Right ventricle myocardium superior (tissue), 1 donor: ENCODE measurements at regions not wholly inside any gene's neighbourhood (a gene's known extent, or its start where the extent isn't known, plus 50 kb on each side); places are given as distances from the start of the nearest gene placed in this dataset.
A peak's percentile ranks its signal among the peaks of the same experiment; 100 is the strongest.

Experiments
- ATAC-seq: fragments of 200-7000 bp; cut with Tn5 transposase; one replicate; pipeline ENCODE4 v1.9.1; 2020; ENCODE audit warnings: mild to moderate bottlenecking; ENCODE audit not compliant: poor library complexity
- DNase-seq: peaks from one replicate; pipeline ENCODE4 v3.0.0-alpha.2; 2020
- intact Hi-C: fragments of 100-400 bp; cut with DNase I; formaldehyde crosslinking; loops from one replicate; pipeline ENCODE4 v1.11.2; 2022
- donor health status: DM: no; HTN: yes; CAD: no; lungs with severe emphysema.

DNA sequence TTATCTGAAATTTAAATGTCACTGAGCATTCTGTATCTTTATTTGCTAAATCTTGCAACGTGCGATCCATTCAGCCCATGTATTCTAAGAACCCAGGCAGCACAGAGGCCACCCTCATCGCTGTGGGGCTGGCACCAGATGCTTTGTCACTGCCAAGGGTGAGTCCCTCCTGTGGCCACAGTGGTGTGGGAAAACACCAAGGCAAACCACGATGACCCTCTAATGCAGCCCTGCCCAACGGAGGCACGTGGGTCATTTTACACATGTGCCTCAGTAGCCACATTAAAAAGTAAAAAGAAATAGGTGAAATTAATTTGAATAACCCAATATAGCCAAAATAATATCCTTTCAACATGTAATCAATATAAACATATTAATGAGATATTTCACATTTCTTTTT, 221.7 kb downstream of the UNC5CL start:
- intact Hi-C loops = no loop called here
- DNase-seq (no peak), ATAC-seq (no peak)

DNA sequence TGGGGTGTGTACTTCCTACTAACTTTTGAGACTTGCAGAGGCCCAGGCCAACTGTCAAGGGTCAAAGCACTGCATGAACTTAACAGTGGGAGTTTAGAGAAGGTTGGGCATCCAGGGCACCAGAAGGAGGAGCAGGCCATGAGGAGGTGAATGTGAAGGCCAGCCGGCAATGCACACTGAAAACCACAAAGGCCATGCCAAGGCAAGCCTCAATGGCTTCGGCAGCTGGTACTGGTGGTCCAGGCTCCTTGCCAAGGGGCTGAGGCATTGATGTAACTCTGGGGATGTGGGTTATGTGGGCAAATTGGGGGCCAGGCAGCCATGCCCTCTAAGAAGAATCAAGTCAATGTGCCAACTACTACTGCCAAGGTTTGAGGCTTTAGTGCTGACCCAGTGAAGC, 222.4 kb downstream of the UNC5CL start:
- no peak for DNase-seq
- no peak for ATAC-seq
- intact Hi-C loops = no loop called here

DNA sequence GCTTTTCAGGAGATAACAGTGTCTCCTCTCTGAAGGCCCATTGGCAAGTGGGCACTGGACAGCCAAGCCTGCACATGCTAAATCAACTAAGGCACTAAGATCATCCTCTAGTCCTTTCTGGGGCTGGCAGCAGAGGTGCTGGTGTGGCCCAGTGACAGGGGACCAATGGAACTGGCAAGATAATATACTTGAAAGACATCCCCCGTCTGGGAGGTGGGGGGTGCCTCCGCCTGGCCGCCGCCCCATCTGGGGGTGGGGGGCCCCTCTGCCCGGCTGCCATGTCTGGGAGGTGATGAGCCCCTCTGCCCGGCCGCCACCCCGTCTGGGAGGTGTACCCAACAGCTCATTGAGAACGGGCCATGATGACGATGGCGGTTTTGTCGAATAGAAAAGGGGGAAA, 223.3 kb downstream of the UNC5CL start:
- intact Hi-C loops = no loop called here
- no peak for ATAC-seq
- DNase-seq = no peak

DNA sequence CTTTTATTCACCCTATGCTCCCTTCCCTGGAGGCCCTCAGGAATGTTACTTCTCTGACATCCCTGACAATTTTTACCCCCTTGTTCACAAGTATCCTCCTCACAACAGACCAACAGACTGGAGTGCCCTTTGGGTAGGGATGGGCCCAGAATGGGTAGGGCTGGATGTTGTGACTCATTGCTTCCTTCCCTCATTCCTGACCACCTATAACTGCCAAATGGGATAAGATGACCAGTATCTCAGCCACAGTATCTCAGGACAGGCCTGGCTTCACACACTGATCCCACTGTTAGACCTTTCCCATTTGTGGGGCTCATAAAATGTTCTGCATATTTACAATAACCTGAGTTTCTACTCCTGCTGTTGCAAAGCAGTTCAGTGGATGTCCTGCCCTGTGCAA, 223.0 kb upstream of the LRFN2 start:
- ATAC-seq (no peak), DNase-seq (no peak)
- intact Hi-C loops = no loop called here

DNA sequence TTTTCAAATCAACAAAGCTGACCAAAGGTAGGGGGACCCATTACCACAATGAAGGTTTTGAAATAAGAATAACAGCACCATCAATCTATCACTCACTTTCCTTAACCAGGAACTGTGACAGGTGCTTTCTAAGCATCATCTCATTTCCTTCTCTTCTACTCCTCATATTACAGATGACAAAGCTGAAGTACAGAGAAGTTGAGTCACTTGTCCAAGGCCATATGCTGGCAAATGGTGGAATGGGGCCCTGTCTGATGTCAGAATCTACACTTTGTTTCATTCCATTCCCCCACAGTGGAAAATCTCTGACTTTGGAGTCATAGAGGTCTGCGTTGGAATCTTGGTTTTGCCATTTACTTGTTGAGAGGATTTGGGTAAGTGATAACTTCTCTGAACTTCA, 222.5 kb upstream of the LRFN2 start:
- ATAC-seq (no peak), DNase-seq (no peak)
- intact Hi-C loops = no loop called here

DNA sequence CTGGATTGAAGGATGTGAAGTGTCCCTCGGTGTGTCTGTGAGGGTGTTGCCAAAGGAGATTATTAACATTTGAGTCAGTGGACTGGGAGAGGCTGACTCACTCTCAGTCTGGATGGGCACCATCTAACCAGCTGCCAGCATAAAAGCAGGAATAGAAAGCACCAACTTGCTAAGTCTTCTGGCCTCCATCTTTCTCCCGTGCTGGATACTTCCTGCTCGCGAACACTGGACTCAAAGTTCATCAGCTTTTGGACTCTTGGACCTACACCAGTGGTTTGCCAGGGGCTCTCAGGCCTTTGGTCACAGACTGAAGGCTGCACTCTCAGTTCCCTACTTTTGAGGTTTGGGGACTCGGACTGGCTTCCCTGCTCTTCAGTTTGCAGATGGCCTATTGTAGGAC, 220.3 kb upstream of the LRFN2 start:
- no peak for DNase-seq
- ATAC-seq = no peak
- intact Hi-C loops = no loop called here

DNA sequence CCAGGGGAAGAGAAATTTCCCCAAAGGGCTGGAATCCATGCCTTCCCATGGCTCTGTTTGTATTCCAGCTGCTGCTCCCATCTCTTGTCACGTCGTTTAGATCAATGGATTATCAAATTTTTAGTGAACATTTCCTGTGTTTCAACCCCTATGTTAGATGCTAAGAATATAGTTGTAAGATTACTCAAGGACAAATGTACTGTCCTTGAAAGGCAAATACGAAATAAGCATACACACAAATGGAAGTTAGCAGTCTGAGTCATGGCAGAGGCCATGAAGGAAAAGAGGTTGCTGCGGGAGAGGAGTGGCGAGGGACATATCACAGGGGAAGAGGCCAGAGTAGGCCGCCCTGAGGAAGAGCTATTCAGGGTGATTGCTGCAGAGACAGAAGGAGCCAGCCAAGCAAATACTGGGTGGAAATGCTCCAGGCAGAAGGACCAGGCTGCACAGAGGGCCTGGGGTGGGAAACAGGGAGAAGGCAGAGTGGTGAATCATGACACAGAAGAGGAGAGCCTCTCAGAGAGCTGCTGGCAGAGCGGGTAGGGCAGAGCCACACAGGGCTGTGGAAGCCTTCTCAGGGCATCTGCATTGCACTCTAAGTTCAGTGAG, 219.2 kb upstream of the LRFN2 start:
- DNase-seq = no peak
- no peak for ATAC-seq
- intact Hi-C loops = no loop called here

DNA sequence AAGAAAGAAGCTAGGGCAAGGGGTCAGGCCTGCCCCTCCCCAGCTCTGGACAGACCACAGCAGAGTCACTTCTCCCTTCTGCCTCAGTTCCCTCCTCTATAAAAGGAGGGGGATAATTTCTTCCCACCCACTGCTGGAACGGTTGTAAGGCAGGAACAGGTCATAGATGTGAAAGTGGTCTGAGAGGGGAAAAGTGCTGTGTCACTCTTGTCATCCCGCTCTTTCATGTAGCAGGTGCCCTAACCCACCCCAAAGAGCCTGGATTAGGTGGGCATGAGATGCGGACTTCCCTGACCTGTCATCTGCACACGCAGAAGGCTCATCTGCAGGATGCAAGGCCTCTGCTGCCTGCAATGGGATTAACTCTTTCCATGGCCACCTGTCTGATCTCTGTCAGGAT, 218.2 kb upstream of the LRFN2 start:
- DNase-seq (no peak), ATAC-seq (no peak)
- intact Hi-C loops = no loop called here

DNA sequence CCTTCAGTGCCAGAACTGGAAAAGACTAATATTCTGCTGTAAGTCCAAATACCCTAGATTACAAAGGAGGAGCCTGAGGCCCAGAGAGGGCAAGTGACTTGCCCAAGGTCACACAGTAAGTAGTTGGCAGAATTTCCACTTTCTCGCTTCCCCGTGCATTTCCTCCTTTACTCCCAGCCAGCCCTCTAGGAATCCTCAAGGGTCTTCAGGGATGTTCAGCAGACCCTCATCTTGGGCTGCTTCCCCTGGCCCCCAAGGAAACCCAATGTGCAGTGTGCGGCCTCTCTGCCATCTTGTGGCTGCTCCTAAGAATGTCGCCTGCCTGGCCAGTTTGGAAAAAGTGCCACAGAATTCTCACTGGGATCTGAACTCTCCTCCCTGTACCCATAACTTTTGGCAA, 217.7 kb upstream of the LRFN2 start:
- intact Hi-C loops = no loop called here
- DNase-seq (no peak), ATAC-seq (no peak)

DNA sequence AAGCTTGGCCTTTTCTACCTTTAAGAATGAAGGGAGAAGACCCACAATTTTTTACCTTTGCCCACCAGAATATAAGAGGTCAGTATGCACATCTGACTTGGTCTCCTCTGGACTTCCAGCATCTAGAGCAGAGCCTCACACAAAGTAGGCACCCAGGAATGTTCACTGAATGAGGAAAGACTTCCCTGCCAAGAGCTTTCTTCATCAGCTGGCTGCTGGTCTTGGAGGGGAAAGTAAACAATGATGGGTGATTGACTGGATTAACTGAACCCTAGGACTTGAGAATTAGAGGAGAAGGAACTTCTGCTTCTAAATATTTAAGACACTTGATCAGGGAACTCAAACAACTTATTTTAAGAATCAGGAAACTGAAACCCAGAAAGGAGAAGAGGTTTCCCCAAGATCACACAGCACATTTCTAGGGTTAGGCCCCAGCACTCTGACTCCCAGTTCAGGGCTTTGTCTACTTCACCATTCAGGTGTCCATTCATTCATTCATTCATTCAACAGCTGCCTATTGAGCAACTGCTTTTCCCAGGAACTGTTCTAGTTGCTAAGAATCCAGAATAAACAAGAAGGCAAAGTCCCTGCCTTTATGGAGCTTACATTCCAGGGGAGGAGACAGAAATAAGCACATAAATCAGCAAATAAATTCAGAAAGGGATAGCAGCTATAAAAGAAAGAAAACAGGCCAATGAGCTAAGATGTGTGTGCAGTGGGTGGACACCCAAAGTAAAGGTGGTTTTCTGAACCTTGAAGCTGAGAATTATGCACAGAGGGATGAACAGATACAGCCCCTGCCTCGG, 216.9 kb upstream of the LRFN2 start:
- ATAC-seq (no peak), DNase-seq (no peak)
- intact Hi-C loops = no loop called here

DNA sequence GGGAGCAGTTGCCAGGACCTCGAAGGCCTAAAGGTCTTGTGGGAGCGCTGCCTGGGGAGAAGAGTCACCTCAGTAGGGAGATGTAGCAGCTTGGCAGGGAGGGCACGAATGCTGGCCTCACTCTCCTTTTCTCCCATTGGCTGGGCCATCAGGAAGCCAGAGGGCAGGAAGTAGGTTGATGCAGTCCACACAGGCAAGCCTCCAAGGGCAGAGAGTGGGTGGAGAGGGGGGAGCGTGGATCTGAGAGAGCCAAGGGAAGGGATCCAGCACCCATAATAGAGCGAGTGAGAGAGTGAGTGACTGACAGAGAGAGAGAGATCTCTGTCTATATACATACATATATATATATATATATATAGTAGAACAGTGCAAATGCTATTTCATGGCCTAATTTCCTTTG, 215.3 kb upstream of the LRFN2 start:
- intact Hi-C loops = no loop called here
- DNase-seq = no peak
- peak; percentile 61 for ATAC-seq

DNA sequence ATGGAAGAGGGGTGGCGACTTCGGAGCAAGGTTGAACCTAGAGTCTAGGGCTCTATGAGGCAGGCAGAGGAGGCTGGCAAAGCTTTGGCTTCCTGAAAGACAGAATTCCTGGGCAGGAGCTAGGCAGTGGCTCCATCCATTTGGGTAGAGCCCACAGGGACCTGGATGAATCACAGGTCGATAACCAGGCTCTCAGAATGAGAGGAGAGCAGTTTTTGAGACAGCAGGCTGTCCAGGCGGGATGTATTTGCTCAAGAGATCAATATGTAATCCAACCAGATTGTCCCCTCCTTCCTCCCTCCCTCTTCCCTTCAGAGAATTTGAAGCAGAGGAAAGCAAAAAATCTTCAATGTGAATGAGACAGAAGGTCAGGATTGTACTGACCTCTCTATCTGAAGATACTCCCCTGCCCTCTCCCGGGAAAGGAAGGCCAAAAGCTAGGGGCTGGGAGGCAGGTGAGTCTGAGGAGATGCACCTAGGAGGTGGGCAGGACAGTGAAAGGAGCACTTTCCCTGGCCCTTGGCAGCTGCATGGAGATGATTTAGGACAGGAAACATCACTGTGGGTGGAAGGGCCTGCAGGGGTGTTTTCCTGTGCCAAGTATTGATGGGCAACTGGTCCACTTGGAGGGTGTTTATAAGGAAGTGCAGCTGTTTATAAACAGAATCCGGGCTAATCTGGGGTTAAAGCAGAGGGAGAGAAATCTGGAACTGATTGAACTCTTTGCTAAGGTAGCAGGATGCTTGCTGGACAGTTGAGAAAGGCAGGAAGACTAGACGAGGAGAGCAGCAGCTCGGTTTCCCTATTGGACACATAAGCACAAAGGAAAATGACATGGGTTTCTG, 212.4 kb upstream of the LRFN2 start:
- DNase-seq = no peak
- no peak for ATAC-seq
- intact Hi-C loops = no loop called here

DNA sequence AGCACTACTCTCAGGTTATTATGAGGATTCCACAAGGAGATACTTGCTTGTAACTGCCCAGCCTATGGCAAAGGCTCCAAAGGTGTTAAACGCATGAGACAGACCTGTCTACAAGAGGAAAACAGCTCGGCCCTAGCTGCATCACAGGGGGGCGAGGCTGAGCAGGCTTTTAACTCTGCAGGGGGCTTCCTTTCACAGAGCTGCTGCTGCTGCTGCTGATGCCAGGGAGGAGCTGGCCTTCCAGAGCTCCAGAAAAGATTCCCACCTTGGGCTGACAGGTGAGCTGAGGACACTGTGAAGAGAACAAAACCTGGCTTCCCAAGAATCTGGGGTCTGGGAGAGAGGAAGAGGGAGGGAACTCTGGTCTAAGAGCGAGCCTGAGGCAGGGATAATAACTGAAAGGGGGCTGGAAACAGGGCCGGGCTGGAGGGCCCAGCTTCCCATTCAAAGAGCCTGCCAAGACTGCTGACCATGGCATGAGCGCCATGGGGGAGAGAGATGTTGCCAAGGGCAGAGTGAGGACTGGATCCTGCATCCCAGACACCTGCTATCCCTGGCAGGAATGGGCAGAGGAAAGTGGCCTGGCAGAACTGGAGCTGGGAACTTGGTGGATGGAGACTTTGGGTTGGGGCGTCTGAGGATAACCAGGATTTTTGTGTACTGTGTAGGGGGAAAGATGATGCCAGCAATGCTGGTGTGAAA, 211.1 kb upstream of the LRFN2 start:
- ATAC-seq = no peak
- DNase-seq = no peak
- intact Hi-C loops = no loop called here

DNA sequence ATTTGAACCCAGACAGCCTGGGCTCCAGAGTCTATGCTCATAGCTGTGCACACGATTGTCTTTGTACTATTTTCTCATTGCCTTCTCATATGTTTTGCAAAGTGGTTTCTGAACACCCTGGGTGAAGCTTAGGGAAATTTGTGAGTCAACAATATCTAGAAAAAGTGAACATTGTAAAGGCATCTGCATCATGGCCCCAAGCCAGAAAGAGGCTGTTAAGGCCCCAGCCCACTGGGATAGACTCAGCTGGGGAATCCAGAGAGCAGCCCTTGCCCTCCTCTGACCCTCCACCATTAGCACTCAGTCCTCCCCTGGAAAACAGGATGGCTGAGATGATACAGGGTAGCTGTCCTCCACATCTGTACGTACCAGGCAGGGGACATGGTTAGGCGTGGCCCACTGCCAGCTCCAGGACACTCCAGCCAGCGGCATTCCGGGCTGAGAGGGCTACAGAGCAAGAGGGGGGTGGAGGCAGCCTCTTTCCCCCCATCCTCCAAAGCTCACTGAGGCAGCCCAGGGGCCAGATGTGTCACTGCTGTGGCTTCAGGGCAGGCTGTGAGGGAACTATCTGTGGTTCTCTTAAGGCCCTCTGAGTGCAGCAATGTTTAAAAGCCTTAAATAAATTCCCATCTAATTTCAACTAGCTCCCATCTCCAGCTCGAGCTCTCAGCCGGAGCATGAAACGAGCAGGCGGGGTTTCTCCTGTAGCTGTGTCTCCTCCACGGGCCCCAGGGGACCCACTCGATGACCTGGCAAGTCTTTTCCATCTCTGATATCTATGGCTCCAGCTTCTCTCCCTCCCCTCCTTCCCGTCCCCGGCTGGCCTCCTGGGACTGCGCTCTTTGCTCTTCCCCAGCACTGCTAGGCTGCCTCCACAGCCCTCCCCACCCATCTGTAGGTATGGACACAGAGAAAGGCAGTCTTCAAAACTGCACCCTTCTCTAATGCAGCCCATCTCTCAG, 209.4 kb upstream of the LRFN2 start:
- DNase-seq = peak; percentile 49
- intact Hi-C loops = no loop called here
- ATAC-seq = peak; percentile 43

DNA sequence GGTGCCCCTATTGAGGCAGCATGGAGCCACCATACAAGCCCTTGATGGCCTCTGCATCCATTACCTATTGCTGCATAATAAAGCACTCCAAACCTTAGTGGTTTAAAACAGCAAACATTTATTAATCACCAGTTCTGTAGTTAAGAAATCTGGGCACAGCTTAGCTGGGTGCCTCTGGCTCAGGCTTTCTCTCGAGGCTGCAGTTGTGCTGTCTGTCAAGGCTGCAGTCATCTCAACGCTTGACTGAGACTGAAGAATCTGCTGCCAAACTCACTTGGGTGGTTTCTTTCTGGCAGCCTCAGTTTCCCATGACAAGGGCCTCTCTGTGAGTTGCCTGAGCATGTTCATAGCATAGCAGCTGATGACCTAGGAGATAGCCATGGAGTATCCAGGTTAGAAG, 207.4 kb upstream of the LRFN2 start:
- DNase-seq (no peak), ATAC-seq (no peak)
- intact Hi-C loops = no loop called here

DNA sequence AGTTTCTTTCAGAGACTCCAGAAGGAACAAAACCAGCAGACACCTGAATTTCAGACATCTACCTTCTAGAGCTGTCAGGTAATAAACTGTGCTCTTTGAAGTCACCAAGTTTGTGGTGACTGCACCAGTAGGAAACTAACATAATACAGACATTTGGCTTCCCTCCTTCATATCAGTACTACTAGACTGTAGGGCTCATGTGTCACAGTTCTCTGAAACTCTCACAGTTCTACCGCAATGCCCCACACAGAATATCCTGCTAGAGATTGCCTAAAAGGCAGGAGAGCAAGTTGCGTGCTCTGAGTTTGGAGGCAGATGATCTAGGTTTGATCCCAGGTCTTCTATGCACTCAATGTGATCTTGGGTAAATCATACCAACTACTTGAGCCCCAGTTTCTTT, 205.0 kb upstream of the LRFN2 start:
- DNase-seq (no peak), ATAC-seq (no peak)
- intact Hi-C loops = no loop called here

DNA sequence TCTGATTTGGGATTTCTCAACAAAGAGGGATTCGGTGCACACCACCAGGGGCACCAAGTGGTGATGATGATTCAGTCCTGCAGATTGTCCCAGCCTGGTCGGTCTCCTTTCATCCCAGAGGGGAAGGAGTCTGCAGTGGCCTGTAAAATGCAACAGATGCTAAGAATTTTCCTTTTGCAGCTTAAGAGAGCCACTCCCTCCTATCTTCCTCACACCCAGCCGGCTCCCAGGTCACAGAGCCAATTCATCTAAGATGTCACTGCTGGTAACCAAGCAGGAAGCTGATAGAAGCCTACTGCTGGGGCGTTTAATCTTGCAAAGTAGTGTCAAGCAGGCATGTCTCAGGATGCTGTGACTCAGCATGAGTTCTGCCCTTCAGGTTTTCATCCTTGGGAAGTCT, 203.8 kb upstream of the LRFN2 start:
- ATAC-seq (no peak), DNase-seq (no peak)
- intact Hi-C loops = no loop called here
